HepG2 (cell line): ENCODE measurements at regions not wholly inside any gene's neighbourhood (a gene's known extent, or its start where the extent isn't known, plus 50 kb on each side); places are given as distances from the start of the nearest gene placed in this dataset.

Experiments
- ATAC-seq: fragments of 200-7000 bp; cut with Tn5 transposase; 3 replicates; pipeline ENCODE4 v1.9.1; 2020; ENCODE audit warnings: mild to moderate bottlenecking, moderate library complexity
- BruUV-seq: library from RNA; stranded (reverse); fragments of 400-500 nt; replicated peaks from 2 replicates; lab custom pipeline; 2021; lab: Mats Ljungman, UMichigan
- CTCF ChIA-PET: fragments of 300-600 bp; formaldehyde crosslinking; extraction: SDS; loops from one replicate; lab custom pipeline; 2021; ENCODE audit warnings: low total read pairs, inconsistent platforms, low intra/inter-chr PET ratio; lab: Yijun Ruan, JAX
- POLR2A ChIA-PET: fragments of 350-600 bp; sonication (Branson Sonifier 250); formaldehyde crosslinking; loops from one replicate; lab custom pipeline; 2020; ENCODE audit warnings: antibody characterized with exemption, inconsistent platforms; lab: Yijun Ruan, JAX
- DNase-seq: peaks from one replicate; pipeline ENCODE4 v3.0.0-alpha.2; 2015; ENCODE audit warnings: low spot score
- FAIRE-seq: peaks from 3 replicates; lab custom pipeline; 2011; peaks lifted over from hg19 to GRCh38; lab: Jason Lieb, UNC
- H2AFZ ChIP-seq: one replicate; pipeline ENCODE4 v1.6.1; 2011; ENCODE audit warnings: low read length, inconsistent platforms
- H3K27ac ChIP-seq: fragments of 300-600 bp; 3 replicates; pipeline ENCODE4 v1.8.0; 2011; ENCODE audit warnings: mixed run types, mild to moderate bottlenecking, mixed read lengths, low read length, inconsistent platforms; ENCODE audit not compliant: insufficient read depth; ENCODE audit errors: extremely low read length
- H3K27me3 ChIP-seq, 2 experiments: fragments of 200-600 bp in 1 of 2; 2 replicates in 1 of 2; 3 replicates in 1 of 2; pipeline versions ENCODE4 v1.6.0 to v1.8.0; 2011; ENCODE audit warnings: low read length in 2 of 2, mild to moderate bottlenecking in 2 of 2, moderate library complexity in 2 of 2, inconsistent platforms in 1 of 2; ENCODE audit not compliant: insufficient read depth in 2 of 2, control insufficient read depth in 1 of 2
- H3K36me3 ChIP-seq, 2 experiments: fragments of 200-600 bp in 1 of 2; replicated peaks in 1 of 2; 2 replicates in 1 of 2; 3 replicates in 1 of 2; pipeline versions ENCODE4 v1.5.1 to v1.8.0; 2011; ENCODE audit warnings: low read length in 2 of 2, inconsistent platforms in 1 of 2; ENCODE audit not compliant: insufficient read depth in 2 of 2, control insufficient read depth in 1 of 2
- H3K4me1 ChIP-seq: 2 replicates; pipeline ENCODE4 v1.5.1; 2012; ENCODE audit warnings: low read length, inconsistent platforms; ENCODE audit not compliant: insufficient read depth
- H3K4me2 ChIP-seq: 2 replicates; pipeline ENCODE4 v1.6.0; 2011; ENCODE audit warnings: low read depth, low read length, inconsistent platforms
- H3K4me3 ChIP-seq, 3 experiments: fragments of 200-600 bp in 1 of 3; sonication (generic), shearing (Covaris generic) in 1 of 3; replicated peaks in 1 of 3; 2 replicates each; pipeline ENCODE4 v1.5.1; 2011 to 2016; ENCODE audit warnings: low read length in 3 of 3, inconsistent platforms in 2 of 3, low read depth in 2 of 3, mild to moderate bottlenecking in 2 of 3, control low read depth in 1 of 3, mixed read lengths in 1 of 3; ENCODE audit not compliant: insufficient read depth in 1 of 3
- H3K79me2 ChIP-seq: one replicate; pipeline ENCODE4 v1.6.1; 2011; ENCODE audit warnings: low read length, inconsistent platforms; ENCODE audit not compliant: insufficient read depth
- H3K9ac ChIP-seq: 2 replicates; pipeline ENCODE4 v1.6.0; 2011; ENCODE audit warnings: mild to moderate bottlenecking, low read depth, low read length, inconsistent platforms; ENCODE audit not compliant: insufficient read depth
- H3K9me3 ChIP-seq: 2 replicates; pipeline ENCODE4 v1.5.1; 2012; ENCODE audit warnings: mild to moderate bottlenecking, low read length
- H4K20me1 ChIP-seq: 2 replicates; pipeline ENCODE4 v1.6.0; 2011; ENCODE audit warnings: inconsistent platforms, mild to moderate bottlenecking, low read length, moderate library complexity; ENCODE audit not compliant: insufficient read depth
- EED ChIP-seq: sonication (generic); formaldehyde crosslinking; IDR thresholded peaks from 2 replicates; pipeline ENCODE4 v1.5.0; 2020; ENCODE audit warnings: mild to moderate bottlenecking, missing genetic modification reagents
- GLI4 ChIP-seq: sonication (generic); formaldehyde crosslinking; IDR thresholded peaks from 2 replicates; pipeline ENCODE4 v1.5.1; 2020; ENCODE audit warnings: missing genetic modification reagents, mild to moderate bottlenecking, moderate library complexity, borderline replicate concordance
- HNF4G ChIP-seq, 2 experiments: sonication (generic) in 1 of 2; formaldehyde crosslinking in 1 of 2; IDR thresholded peaks; 2 replicates each; pipeline versions ENCODE4 v1.4.0 to v1.6.1; 2011 to 2020; ENCODE audit warnings: borderline replicate concordance in 2 of 2, low read depth in 2 of 2, mild to moderate bottlenecking in 2 of 2, low read length in 1 of 2, missing genetic modification reagents in 1 of 2, moderate library complexity in 1 of 2
- JUN ChIP-seq: sonication (generic); formaldehyde crosslinking; IDR thresholded peaks from 2 replicates; pipeline ENCODE4 v1.4.0; 2020; ENCODE audit warnings: mild to moderate bottlenecking, missing genetic modification reagents
- MIER2 ChIP-seq: IDR thresholded peaks from 2 replicates; pipeline ENCODE4 v1.6.1; 2016; ENCODE audit warnings: missing biosample characterization, missing genetic modification reagents
- RBM39 ChIP-seq: fragments of 200-400 bp; formaldehyde crosslinking; IDR thresholded peaks from one replicate; pipeline ENCODE4 v1.6.1; 2018; ENCODE audit warnings: antibody characterized with exemption, mild to moderate bottlenecking, low read depth, low read length; ENCODE audit not compliant: poor library complexity, severe bottlenecking
- RCOR2 ChIP-seq: IDR thresholded peaks from 2 replicates; pipeline ENCODE4 v1.6.1; 2016; ENCODE audit warnings: missing biosample characterization, missing genetic modification reagents
- RXRA ChIP-seq: sonication (generic); formaldehyde crosslinking; IDR thresholded peaks from 2 replicates; pipeline ENCODE4 v1.5.1; 2020; ENCODE audit warnings: missing genetic modification reagents
- SOX5 ChIP-seq: IDR thresholded peaks from 2 replicates; pipeline ENCODE4 v1.6.1; 2016; ENCODE audit warnings: borderline replicate concordance
- SOX6 ChIP-seq, 2 experiments: fragments of 450-650 bp in 1 of 2; sonication (generic) in 1 of 2; formaldehyde crosslinking in 1 of 2; IDR thresholded peaks; 2 replicates each; pipeline versions ENCODE4 v1.4.0 to v1.6.1; 2017 to 2020; ENCODE audit warnings: antibody characterized with exemption in 1 of 2, mild to moderate bottlenecking in 1 of 2, missing genetic modification reagents in 1 of 2
- TCF7L2 ChIP-seq: IDR thresholded peaks from 2 replicates; pipeline ENCODE4 v1.6.1; 2011; ENCODE audit warnings: mild to moderate bottlenecking, low read depth, low read length, moderate library complexity
- ZNF552 ChIP-seq: sonication (generic); formaldehyde crosslinking; IDR thresholded peaks from 2 replicates; pipeline ENCODE4 v1.9.0; 2022; ENCODE audit warnings: missing genetic modification reagents, mild to moderate bottlenecking, borderline replicate concordance
- ZNF562 ChIP-seq: sonication (generic); formaldehyde crosslinking; IDR thresholded peaks from 2 replicates; pipeline ENCODE4 v1.8.0; 2022; ENCODE audit warnings: missing genetic modification reagents, borderline replicate concordance
- WGBS: methylation state at CpG from one replicate; pipeline ENCODE4 v1.1.6; 2017; ENCODE audit warnings: low lambda C conversion rate; 5-methylcytosine and 5-hydroxymethylcytosine counted together
- in situ Hi-C: cut with HindIII; loops from 2 replicates; pipeline ENCODE4 v1.10.0; 2017; ENCODE audit warnings: low pct_unique_long_range_greater_than_20kb; ENCODE audit not compliant: extremely low pct_ligation_motif_present
- intact Hi-C: fragments of 100-400 bp; cut with micrococcal nuclease; formaldehyde crosslinking; loops from one replicate; pipeline ENCODE4 v1.10.0; 2022; ENCODE audit not compliant: unreplicated experiment
- TF ChIP-seq, protein P1 (sequence below): sonication (generic); formaldehyde crosslinking; IDR thresholded peaks from 2 replicates; pipeline ENCODE4 v1.4.0; 2020; ENCODE audit warnings: missing genetic modification reagents
- TF ChIP-seq, protein P2 (sequence below): sonication (generic); formaldehyde crosslinking; IDR thresholded peaks from 2 replicates; pipeline ENCODE4 v1.8.0; 2022; ENCODE audit warnings: missing genetic modification reagents, mild to moderate bottlenecking, inconsistent platforms, borderline replicate concordance
- TF ChIP-seq, protein P3 (sequence below): sonication (generic); formaldehyde crosslinking; IDR thresholded peaks from 2 replicates; pipeline ENCODE4 v1.5.0; 2020; ENCODE audit warnings: mild to moderate bottlenecking, missing genetic modification reagents, moderate library complexity

DNA sequence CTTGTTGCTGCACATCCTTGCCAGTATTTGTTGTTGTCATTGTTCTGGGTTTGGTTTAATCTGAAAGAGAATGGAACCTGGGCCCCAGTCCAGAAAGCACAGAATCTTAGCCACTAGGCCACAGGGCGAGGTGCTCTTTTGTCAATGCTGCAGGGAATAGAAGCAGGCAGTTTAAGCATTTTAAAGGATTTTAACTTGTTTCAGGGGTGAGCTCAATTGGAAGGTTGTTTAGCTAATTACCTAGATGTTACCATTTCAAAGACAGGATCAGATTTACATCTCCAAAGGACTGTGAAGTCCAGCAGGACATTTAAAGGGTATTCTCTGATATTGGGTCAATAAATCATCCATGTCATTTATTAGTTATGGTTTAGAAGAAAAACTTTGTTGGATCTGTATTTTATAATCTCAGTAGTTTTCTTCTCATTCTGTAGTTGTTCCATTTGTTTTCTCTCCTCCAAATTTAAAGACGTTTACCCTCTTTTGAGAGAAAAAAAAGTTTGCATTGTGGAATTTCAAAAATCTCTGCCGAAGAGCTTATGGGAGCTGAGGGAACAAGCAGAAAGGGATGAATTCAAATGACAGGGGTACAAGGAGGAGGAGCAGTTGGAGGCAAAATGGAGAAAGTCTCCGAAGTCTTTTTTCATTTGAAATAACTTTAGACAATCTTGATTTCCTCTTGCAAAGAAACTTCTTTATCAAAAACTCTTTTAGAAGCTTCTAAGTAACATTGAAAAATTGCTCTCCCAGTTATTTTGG is 57.5 kb upstream of the FAM47C start (continued):
- TF ChIP-seq SOX6 (IDR thresholded peaks at IDR 0.05), result no peak
- TF ChIP-seq SOX6 (CRISPR knock-in tag; IDR thresholded peaks at IDR 0.05), result no peak
- no peak for TF ChIP-seq ZNF552 (CRISPR knock-in tag)
- TF ChIP-seq EED (CRISPR knock-in tag), result no peak
- TF ChIP-seq GLI4, result no peak
- TF ChIP-seq, protein P1, sequence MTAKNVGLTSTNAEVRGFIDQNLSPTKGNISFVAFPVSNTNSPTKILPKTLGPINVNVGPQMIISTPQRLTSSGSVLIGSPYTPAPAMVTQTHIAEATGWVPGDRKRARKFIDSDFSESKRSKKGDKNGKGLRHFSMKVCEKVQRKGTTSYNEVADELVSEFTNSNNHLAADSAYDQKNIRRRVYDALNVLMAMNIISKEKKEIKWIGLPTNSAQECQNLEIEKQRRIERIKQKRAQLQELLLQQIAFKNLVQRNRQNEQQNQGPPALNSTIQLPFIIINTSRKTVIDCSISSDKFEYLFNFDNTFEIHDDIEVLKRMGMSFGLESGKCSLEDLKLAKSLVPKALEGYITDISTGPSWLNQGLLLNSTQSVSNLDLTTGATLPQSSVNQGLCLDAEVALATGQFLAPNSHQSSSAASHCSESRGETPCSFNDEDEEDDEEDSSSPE (CRISPR knock-in tag), result no peak
- TF ChIP-seq RCOR2, result no peak

DNA sequence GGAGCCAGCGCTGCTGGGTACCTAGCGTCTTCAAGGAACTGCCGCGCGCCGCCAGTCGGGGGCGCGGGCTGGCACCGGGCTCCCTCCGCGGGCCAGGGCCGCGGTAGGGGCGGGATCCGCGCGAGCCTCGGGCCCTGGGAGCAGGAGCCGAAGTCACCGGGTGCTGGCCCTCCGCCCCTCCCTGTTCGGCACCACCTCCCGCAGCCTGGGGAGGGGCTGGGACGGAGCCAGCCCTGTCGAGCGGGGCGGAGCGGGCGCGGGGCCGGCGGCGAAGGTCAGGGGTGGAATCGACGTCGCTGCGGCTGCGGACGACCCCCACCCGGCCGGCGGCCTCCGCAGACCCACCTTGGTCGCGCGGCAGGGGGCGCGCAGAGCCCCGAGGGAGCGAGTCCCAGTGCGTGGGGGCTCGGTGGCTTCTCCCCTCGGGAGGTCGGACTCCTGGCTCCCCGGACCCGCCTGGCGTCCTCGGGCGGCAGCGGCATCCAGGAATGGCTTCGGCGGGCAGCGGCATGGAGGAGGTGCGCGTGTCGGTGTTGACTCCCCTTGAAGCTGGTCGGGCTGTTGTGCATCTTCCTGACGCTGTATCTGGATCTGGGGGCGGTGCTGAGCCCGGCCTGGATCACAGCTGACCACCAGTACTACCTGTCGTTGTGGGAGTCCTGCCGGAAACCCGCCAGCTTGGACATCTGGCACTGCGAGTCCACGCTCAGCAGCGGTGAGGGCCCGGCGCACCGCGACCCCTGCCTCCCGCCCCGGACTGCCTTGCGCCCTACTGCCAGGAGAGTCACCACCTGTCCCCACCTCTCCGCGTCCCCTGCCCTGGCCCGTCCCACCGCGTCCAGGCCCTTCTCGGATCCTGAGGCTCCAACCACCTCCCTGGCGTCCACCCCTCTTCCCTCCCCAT is 50.5 kb upstream of the FAM47C start:
- ChIA-PET CTCF (no interaction called here), POLR2A (no interaction called here)
- intact Hi-C loops, result no loop called here
- FAIRE-seq (no peak), DNase-seq (no peak), ATAC-seq (no peak)
- no peak overlapping the region for H3K4me3 ChIP-seq
- no peaks in the 10 kb centered on the region for H3K36me3 ChIP-seq
- H3K9ac ChIP-seq, result no peak overlapping the region
- no peak overlapping the region for H3K27ac ChIP-seq
- BruUV-seq, result no TSS peak
- no peak overlapping the region for H3K4me2 ChIP-seq
- in situ Hi-C loops, result no loop called here
- H3K27me3 ChIP-seq, result no peaks in the 10 kb centered on the region
- H4K20me1 ChIP-seq, result no peaks in the 10 kb centered on the region
- no peak overlapping the region for H2AFZ ChIP-seq
- WGBS, result 34% methylated on average over 8 of the region's 91 CpGs
- no peaks in the 10 kb centered on the region for H3K79me2 ChIP-seq
- no peaks in the 10 kb centered on the region for H3K4me1 ChIP-seq
- H3K9me3 ChIP-seq, result no peaks in the 10 kb centered on the region
- TF ChIP-seq ZNF562 (CRISPR knock-in tag) (no peak), RXRA (CRISPR knock-in tag) (no peak), MIER2 (CRISPR knock-in tag) (no peak), HNF4G (IDR thresholded peaks at IDR 0.05; ENCODE audit: borderline replicate concordance, low read depth, low read length) (no peak), HNF4G (CRISPR knock-in tag; IDR thresholded peaks at IDR 0.05; ENCODE audit: borderline replicate concordance, low read depth) (no peak), RBM39 (no peak), JUN (no peak), TCF7L2 (no peak), SOX5 (CRISPR knock-in tag) (no peak)
- TF ChIP-seq, protein P2, sequence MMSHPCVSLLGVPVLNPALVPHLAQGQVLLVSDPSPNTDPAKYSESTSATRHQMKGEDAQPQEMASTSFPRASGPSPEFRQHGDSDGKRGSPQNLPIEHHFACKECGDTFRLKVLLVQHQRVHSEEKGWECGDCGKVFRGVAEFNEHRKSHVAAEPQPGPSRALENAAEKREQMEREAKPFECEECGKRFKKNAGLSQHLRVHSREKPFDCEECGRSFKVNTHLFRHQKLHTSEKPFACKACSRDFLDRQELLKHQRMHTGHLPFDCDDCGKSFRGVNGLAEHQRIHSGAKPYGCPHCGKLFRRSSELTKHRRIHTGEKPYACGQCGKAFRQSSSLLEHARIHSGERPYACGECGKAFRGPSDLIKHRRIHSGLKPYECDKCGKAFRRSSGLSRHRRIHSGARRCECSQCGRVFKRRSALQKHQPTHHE (CRISPR knock-in tag), result no peak
- TF ChIP-seq, protein P3, sequence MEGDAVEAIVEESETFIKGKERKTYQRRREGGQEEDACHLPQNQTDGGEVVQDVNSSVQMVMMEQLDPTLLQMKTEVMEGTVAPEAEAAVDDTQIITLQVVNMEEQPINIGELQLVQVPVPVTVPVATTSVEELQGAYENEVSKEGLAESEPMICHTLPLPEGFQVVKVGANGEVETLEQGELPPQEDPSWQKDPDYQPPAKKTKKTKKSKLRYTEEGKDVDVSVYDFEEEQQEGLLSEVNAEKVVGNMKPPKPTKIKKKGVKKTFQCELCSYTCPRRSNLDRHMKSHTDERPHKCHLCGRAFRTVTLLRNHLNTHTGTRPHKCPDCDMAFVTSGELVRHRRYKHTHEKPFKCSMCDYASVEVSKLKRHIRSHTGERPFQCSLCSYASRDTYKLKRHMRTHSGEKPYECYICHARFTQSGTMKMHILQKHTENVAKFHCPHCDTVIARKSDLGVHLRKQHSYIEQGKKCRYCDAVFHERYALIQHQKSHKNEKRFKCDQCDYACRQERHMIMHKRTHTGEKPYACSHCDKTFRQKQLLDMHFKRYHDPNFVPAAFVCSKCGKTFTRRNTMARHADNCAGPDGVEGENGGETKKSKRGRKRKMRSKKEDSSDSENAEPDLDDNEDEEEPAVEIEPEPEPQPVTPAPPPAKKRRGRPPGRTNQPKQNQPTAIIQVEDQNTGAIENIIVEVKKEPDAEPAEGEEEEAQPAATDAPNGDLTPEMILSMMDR (CRISPR knock-in tag), result no peak
